Heart left ventricle (tissue), 16 donors: ENCODE measurements at regions not wholly inside any gene's neighbourhood (a gene's known extent, or its start where the extent isn't known, plus 50 kb on each side); places are given as distances from the start of the nearest gene placed in this dataset.

Experiments used
- ATAC-seq, 4 donors: fragments of 200-7000 bp; cut with Tn5 transposase; one replicate each; pipeline ENCODE4 v1.9.1; 2020 to 2022; ENCODE audit warnings: moderate library complexity in 4 of 4, mild to moderate bottlenecking in 3 of 4, moderate number of reproducible peaks in 1 of 4
- DNase-seq, 5 donors: peaks; one replicate each; pipeline ENCODE4 v3.0.0-alpha.2; 2020
- H3K27ac ChIP-seq, 12 donors: fragments of 200-600 bp; sonication (generic) in 4 of 12; one replicate each; pipeline versions ENCODE4 v1.5.0 to v1.8.0; 2016 to 2022; ENCODE audit warnings: mild to moderate bottlenecking in 2 of 12
- H3K27me3 ChIP-seq, 9 donors: fragments of 200-600 bp; sonication (generic) in 2 of 9; one replicate each; pipeline versions ENCODE4 v1.5.1 to v1.8.0; 2016 to 2022; ENCODE audit warnings: mild to moderate bottlenecking in 3 of 9
- H3K36me3 ChIP-seq, 9 donors: fragments of 200-600 bp; sonication (generic) in 2 of 9; one replicate each; pipeline versions ENCODE4 v1.5.0 to v1.8.0; 2018 to 2022; ENCODE audit warnings: mild to moderate bottlenecking in 2 of 9
- H3K4me1 ChIP-seq, 12 donors: fragments of 200-600 bp; sonication (generic) in 4 of 12; one replicate each; pipeline versions ENCODE4 v1.5.0 to v1.8.0; 2016 to 2022; ENCODE audit warnings: mild to moderate bottlenecking in 3 of 12
- H3K4me3 ChIP-seq, 12 donors: fragments of 200-600 bp; sonication (generic) in 4 of 12; one replicate each; pipeline versions ENCODE4 v1.5.0 to v1.8.0; 2017 to 2022; ENCODE audit warnings: mild to moderate bottlenecking in 9 of 12, moderate library complexity in 4 of 12
- H3K9me3 ChIP-seq, 12 donors: fragments of 200-600 bp; sonication (generic) in 4 of 12; one replicate each; pipeline versions ENCODE4 v1.5.0 to v1.8.0; 2016 to 2022; ENCODE audit warnings: mild to moderate bottlenecking in 1 of 12
- POLR2A ChIP-seq, 2 donors: fragments of 450-650 bp; IDR thresholded peaks; one replicate each; pipeline ENCODE4 v1.6.1; 2017; ENCODE audit warnings: antibody characterized with exemption in 2 of 2, mild to moderate bottlenecking in 2 of 2, moderate library complexity in 2 of 2
- WGBS, 4 donors: extraction: QIAGEN DNeasy Blood & Tissue Kit in 2 of 4; methylation state at CpG; one replicate each; pipeline versions ENCODE4 v1.1.5 to v1.1.7; 2013 to 2018; 5-methylcytosine and 5-hydroxymethylcytosine counted together
- intact Hi-C, 10 donors: fragments of 100-400 bp; cut with DNase I; formaldehyde crosslinking; loops; one replicate each; pipeline versions ENCODE4 v1.11.1 to v1.14.2; 2022
- TF ChIP-seq, protein P1 (sequence below), 12 donors: fragments of 200-600 bp; sonication (generic) in 4 of 12; IDR thresholded peaks; one replicate each; pipeline versions ENCODE4 v1.5.0 to v1.8.0; 2018 to 2022; ENCODE audit warnings: antibody characterized with exemption in 12 of 12, mild to moderate bottlenecking in 5 of 12
- donor health status: ischemic (EF 13 %, LVEDD 7.1; RV severe dilation, severe dysfunction).
- donor health status: healthy with polysubstance abuse.
- donor health status: DM: no; HTN: yes; CAD: no.
- donor health status: DM: no; HTN: no; CAD: no.
- donor health status: ischemic (EF 25% LVEDD 6.9; RV normal size, moderate dysfunction).
- donor health status: ischemic (EF 25% LVEDD 5.7; RV mildly dilated, moderate dysfunction).
- donor health status: healthy.
- donor health status: DM: yes; HTN: yes; CAD: no.
- donor health status: ischemic (EF 35%, LVEDD 5.7; RV mildly dilated, moderate dysfunction).
- donor health status: nonischemic (EF 11% LVEDD 7.7; RV severe dilation, severe dysfunction).
- donor health status: DM: yes; HTN: yes; CAD: no.
- donor health status: PGD.
- donor health status: ischemic (EF 29% LVEDD 5.4; RV normal size, mild dysfunction).
- donor health status: nonischemic (EF 23%, LVEDD 6.1; RV moderate dilation, normal function).

DNA sequence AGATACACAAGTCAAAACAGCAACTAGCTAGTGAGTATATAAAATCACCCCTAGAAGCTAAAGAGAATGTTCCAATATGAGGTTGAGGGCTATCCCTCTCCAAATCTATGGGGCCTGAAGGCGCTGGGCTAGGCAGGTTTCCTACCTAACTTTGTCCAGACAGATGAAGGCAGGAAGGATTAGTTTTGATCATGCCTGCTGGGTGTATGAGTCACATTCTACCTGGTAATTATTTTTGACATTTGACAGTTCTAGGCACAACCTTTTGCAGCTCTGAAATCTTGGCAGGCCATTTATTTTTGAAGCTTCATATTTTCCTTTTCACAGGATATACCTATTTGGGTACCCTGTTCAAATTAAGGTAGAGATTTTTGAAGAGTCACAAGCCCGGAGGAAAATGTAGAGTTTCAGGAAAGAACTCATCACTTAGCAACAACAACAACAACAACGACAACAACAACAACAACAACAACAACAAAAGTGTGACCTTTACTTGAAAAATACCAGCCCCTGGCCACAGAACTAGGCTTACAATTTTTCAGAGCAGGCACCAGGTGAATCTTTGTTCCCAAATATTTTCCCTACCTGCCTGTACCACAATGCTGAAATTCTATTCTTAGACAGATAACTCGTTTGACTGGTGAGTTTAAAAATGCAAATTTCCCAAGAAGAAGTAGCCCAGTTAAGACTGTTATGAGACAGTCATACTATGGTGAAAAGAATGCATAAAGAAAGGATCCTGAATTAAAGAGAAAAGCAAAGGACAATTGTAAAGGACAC, 175.5 kb upstream of the TUT7 start:
- 63 to 80% (median 72%) methylated on average over 4 of the region's 4 CpGs for WGBS, 4 donors

DNA sequence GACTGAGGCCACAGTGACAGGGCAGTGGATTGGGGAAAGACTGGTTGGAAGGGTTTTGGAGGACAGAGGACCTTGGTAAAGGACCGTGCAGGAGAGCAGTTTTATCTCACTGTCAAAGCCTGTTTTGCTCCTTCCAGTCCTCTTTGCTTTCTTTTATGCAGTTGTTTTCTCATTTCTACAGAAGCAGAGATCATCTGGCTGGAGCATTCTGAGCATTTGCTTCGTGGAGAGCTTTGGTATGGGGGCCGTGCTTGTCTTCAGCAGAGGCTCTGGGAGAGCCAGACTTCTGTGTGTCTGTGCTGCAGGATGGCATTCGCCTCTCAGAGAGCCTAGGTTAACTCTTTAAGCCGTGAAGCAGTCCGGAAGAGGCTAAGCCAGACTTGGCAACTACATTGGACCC, 171.8 kb upstream of the TUT7 start:
- H3K27ac ChIP-seq: no peak overlapping the region
- no peaks in the 10 kb centered on the region for H3K36me3 ChIP-seq
- ATAC-seq (no peak), DNase-seq (no peak)
- no peak overlapping the region for H3K4me3 ChIP-seq
- H3K9me3 ChIP-seq: no peaks in the 10 kb centered on the region
- intact Hi-C loops: no loop called here
- TF ChIP-seq, protein P1, sequence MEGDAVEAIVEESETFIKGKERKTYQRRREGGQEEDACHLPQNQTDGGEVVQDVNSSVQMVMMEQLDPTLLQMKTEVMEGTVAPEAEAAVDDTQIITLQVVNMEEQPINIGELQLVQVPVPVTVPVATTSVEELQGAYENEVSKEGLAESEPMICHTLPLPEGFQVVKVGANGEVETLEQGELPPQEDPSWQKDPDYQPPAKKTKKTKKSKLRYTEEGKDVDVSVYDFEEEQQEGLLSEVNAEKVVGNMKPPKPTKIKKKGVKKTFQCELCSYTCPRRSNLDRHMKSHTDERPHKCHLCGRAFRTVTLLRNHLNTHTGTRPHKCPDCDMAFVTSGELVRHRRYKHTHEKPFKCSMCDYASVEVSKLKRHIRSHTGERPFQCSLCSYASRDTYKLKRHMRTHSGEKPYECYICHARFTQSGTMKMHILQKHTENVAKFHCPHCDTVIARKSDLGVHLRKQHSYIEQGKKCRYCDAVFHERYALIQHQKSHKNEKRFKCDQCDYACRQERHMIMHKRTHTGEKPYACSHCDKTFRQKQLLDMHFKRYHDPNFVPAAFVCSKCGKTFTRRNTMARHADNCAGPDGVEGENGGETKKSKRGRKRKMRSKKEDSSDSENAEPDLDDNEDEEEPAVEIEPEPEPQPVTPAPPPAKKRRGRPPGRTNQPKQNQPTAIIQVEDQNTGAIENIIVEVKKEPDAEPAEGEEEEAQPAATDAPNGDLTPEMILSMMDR (IDR thresholded peaks at IDR 0.05): no peak
- no peak for TF ChIP-seq POLR2A (IDR thresholded peaks at IDR 0.05)
- H3K27me3 ChIP-seq: peaks cover 0 to 12% (median 0%) of the 10 kb centered on the region in 9 donors
- 44 to 58% (median 49%) methylated on average over 6 of the region's 6 CpGs for WGBS, 4 donors
- no peaks in the 10 kb centered on the region for H3K4me1 ChIP-seq

More for the DNA sequence above, 175.5 kb upstream of the TUT7 start:
- Histone ChIP-seq H3K27me3 (peaks cover 0 to 12% (median 0%) of the 10 kb centered on the region in 9 donors), H3K4me3 (no peak overlapping the region), H3K4me1 (no peaks in the 10 kb centered on the region), H3K9me3 (no peaks in the 10 kb centered on the region), H3K36me3 (no peaks in the 10 kb centered on the region), H3K27ac (no peak overlapping the region)
- TF ChIP-seq, protein P1 (IDR thresholded peaks at IDR 0.05): no peak
- no peak for TF ChIP-seq POLR2A (IDR thresholded peaks at IDR 0.05)
- DNase-seq (no peak), ATAC-seq (no peak)
- intact Hi-C loops: no loop called here

DNA sequence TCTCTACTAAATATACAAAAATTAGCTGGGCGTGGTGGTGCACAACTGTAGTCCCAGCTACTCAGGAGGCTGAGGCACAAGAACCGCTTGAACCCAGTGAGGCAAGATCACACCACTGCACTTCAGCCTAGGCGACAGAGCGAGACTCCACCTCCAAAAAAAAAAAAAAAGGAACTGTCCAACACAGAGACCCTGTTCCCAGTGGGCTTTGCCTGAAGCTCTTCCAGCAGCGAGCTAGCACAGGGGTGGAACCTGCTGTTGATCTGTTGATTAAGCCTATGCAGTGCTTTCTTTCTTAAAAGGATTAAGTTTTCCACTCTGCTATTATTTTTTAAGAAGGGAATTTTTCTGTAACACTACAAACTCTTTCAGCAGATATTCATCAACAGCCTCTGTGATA, 171.0 kb upstream of the TUT7 start:
- Histone ChIP-seq H3K27me3 (peaks cover 0 to 12% (median 0%) of the 10 kb centered on the region in 9 donors), H3K27ac (no peak overlapping the region), H3K9me3 (no peaks in the 10 kb centered on the region), H3K36me3 (no peaks in the 10 kb centered on the region), H3K4me3 (no peak overlapping the region), H3K4me1 (no peaks in the 10 kb centered on the region)
- ATAC-seq: no peak
- TF ChIP-seq, protein P1 (IDR thresholded peaks at IDR 0.05): no peak
- TF ChIP-seq POLR2A (IDR thresholded peaks at IDR 0.05): no peak
- intact Hi-C loops: no loop called here
- DNase-seq: no peak
- 70 to 87% (median 76%) methylated on average over 5 of the region's 5 CpGs for WGBS, 4 donors

GRCh38 chr9:86521977-86522376, 167.8 kb upstream of the TUT7 start:
- DNase-seq: no peak
- TF ChIP-seq, protein P1 (IDR thresholded peaks at IDR 0.05): no peak
- TF ChIP-seq POLR2A (IDR thresholded peaks at IDR 0.05): no peak
- intact Hi-C loops: no loop called here
- no peak overlapping the region for H3K27ac ChIP-seq
- H3K4me3 ChIP-seq: no peak overlapping the region
- no peaks in the 10 kb centered on the region for H3K4me1 ChIP-seq
- H3K27me3 ChIP-seq: peaks cover 0 to 3% (median 0%) of the 10 kb centered on the region in 9 donors
- no peak for ATAC-seq
- no peaks in the 10 kb centered on the region for H3K36me3 ChIP-seq
- 78 to 86% (median 81%) methylated on average over 5 of the region's 5 CpGs for WGBS, 4 donors
- no peaks in the 10 kb centered on the region for H3K9me3 ChIP-seq
